SK-N-SH (cell line): ENCODE measurements at regions not wholly inside any gene's neighbourhood (a gene's known extent, or its start where the extent isn't known, plus 50 kb on each side); places are given as distances from the start of the nearest gene placed in this dataset.
A peak's percentile ranks its signal among the peaks of the same experiment; 100 is the strongest.

ENCODE experiments used
- CTCF ChIA-PET: fragments of 300-600, 350-600 bp; formaldehyde crosslinking; extraction: SDS; loops from one replicate; lab custom pipeline; 2021; lab: Yijun Ruan, JAX
- POLR2A ChIA-PET: fragments of 350-600 bp; sonication (Branson Sonifier 250); formaldehyde crosslinking; extraction: SDS; loops from one replicate; lab custom pipeline; 2020; ENCODE audit warnings: antibody characterized with exemption, inconsistent platforms; lab: Yijun Ruan, JAX
- DNase-seq: peaks from one replicate; pipeline ENCODE4 v3.0.0; 2012
- H2AFZ ChIP-seq: fragments of 200-600 bp; sonication (generic); 2 replicates; pipeline ENCODE4 v1.8.1; 2016; ENCODE audit warnings: antibody characterized with exemption, mild to moderate bottlenecking, low read depth
- H3F3A ChIP-seq: fragments of 200-600 bp; sonication (generic); replicated peaks from 2 replicates; pipeline ENCODE3; 2016; ENCODE audit warnings: antibody characterized with exemption, mild to moderate bottlenecking; ENCODE audit not compliant: insufficient read depth
- H3K27ac ChIP-seq, 2 experiments: fragments of 200-500 bp in 1 of 2; fragments of 200-600 bp in 1 of 2; sonication (Bioruptor generic) in 1 of 2; sonication (generic), shearing (Covaris generic) in 1 of 2; 2 replicates each; pipeline versions ENCODE4 v1.5.1 to v1.6.1; 2014 to 2016; ENCODE audit warnings: low read depth in 2 of 2, inconsistent platforms in 1 of 2, low read length in 1 of 2, mild to moderate bottlenecking in 1 of 2, mixed read lengths in 1 of 2
- H3K27me3 ChIP-seq: fragments of 200-600 bp; sonication (generic), shearing (Covaris generic); 2 replicates; pipeline ENCODE4 v1.6.1; 2016; ENCODE audit warnings: mixed run types; ENCODE audit not compliant: insufficient read depth
- H3K36me3 ChIP-seq, 2 experiments: fragments of 200-500 bp in 1 of 2; fragments of 200-600 bp in 1 of 2; sonication (Bioruptor generic) in 1 of 2; sonication (generic) in 1 of 2; replicated peaks in 1 of 2; 2 replicates each; pipeline versions ENCODE3 to v1.5.1; 2014 to 2016; ENCODE audit warnings: low read length in 1 of 2, mild to moderate bottlenecking in 1 of 2; ENCODE audit not compliant: insufficient read depth in 2 of 2, control insufficient read depth in 1 of 2
- H3K4me1 ChIP-seq, 2 experiments: fragments of 200-500 bp in 1 of 2; fragments of 200-600 bp in 1 of 2; sonication (Bioruptor generic) in 1 of 2; sonication (generic), shearing (Covaris generic) in 1 of 2; 2 replicates each; pipeline versions ENCODE4 v1.5.1 to v1.6.1; 2014 to 2016; ENCODE audit warnings: low read depth in 1 of 2, low read length in 1 of 2, mixed run types in 1 of 2; ENCODE audit not compliant: insufficient read depth in 2 of 2, control insufficient read depth in 1 of 2
- H3K4me2 ChIP-seq: fragments of 200-600 bp; sonication (generic), shearing (Covaris generic); 2 replicates; pipeline ENCODE4 v1.6.1; 2017; ENCODE audit warnings: mixed run types
- H3K4me3 ChIP-seq, 2 experiments: fragments of 200-500 bp in 1 of 2; fragments of 200-600 bp in 1 of 2; sonication (Bioruptor generic) in 1 of 2; sonication (generic), shearing (Covaris generic) in 1 of 2; 2 replicates each; pipeline versions ENCODE4 v1.5.1 to v1.8.1; 2014 to 2016; ENCODE audit warnings: low read depth in 2 of 2, inconsistent platforms in 1 of 2, low read length in 1 of 2, mild to moderate bottlenecking in 1 of 2, mixed read lengths in 1 of 2, moderate library complexity in 1 of 2
- H3K79me2 ChIP-seq: fragments of 200-600 bp; sonication (generic); 2 replicates; pipeline ENCODE4 v1.8.1; 2017; ENCODE audit warnings: mild to moderate bottlenecking; ENCODE audit not compliant: insufficient read depth
- H3K9ac ChIP-seq: fragments of 200-600 bp; sonication (generic); 2 replicates; pipeline ENCODE4 v1.6.1; 2017; ENCODE audit warnings: mixed run types
- H3K9me2 ChIP-seq: fragments of 200-600 bp; sonication (generic); 2 replicates; pipeline ENCODE4 v1.6.1; 2017; ENCODE audit warnings: mixed run types
- H3K9me3 ChIP-seq: fragments of 200-600 bp; sonication (generic); 2 replicates; pipeline ENCODE4 v1.6.1; 2017; ENCODE audit warnings: mixed run types, mild to moderate bottlenecking, moderate library complexity
- H4K20me1 ChIP-seq: fragments of 200-600 bp; sonication (generic); 2 replicates; pipeline ENCODE4 v1.6.1; 2017; ENCODE audit warnings: mild to moderate bottlenecking, mixed run types; ENCODE audit not compliant: insufficient read depth
- FOXJ3 ChIP-seq: sonication (generic); formaldehyde crosslinking; IDR thresholded peaks from 2 replicates; pipeline ENCODE4 v1.5.1; 2020; ENCODE audit warnings: mild to moderate bottlenecking, missing genetic modification reagents
- FOXM1 ChIP-seq: IDR thresholded peaks from 2 replicates; pipeline ENCODE4 v1.4.0; 2012; ENCODE audit warnings: low read depth, mild to moderate bottlenecking
- GATA2 ChIP-seq: sonication (generic); formaldehyde crosslinking; IDR thresholded peaks from 2 replicates; pipeline ENCODE4 v1.5.0; 2020; ENCODE audit warnings: mild to moderate bottlenecking, missing genetic modification reagents
- JUND ChIP-seq: IDR thresholded peaks from 2 replicates; pipeline ENCODE4 v1.4.0; 2012
- MEF2A ChIP-seq: IDR thresholded peaks from 2 replicates; pipeline ENCODE4 v1.4.0; 2012; ENCODE audit warnings: low read depth, borderline replicate concordance
- MXI1 ChIP-seq: IDR thresholded peaks from 2 replicates; pipeline ENCODE4 v1.6.1; 2012; ENCODE audit warnings: mild to moderate bottlenecking, low read depth, low read length, improper control_type of control experiment
- POLR2AphosphoS5 ChIP-seq: IDR thresholded peaks from 2 replicates; pipeline ENCODE4 v1.6.1; 2012; ENCODE audit warnings: low read depth, low read length
- RAD21 ChIP-seq: IDR thresholded peaks from 2 replicates; pipeline ENCODE4 v1.6.1; 2012; ENCODE audit warnings: mild to moderate bottlenecking, low read length
- RXRA ChIP-seq: IDR thresholded peaks from 2 replicates; pipeline ENCODE4 v1.4.0; 2012; ENCODE audit warnings: low read depth, mild to moderate bottlenecking, borderline replicate concordance
- SIN3A ChIP-seq: IDR thresholded peaks from 2 replicates; pipeline ENCODE4 v1.6.1; 2012; ENCODE audit warnings: low read depth, mild to moderate bottlenecking, low read length, moderate library complexity, borderline replicate concordance
- SMC3 ChIP-seq: IDR thresholded peaks from 2 replicates; pipeline ENCODE4 v1.6.1; 2012; ENCODE audit warnings: low read depth, low read length, improper control_type of control experiment
- TCF12 ChIP-seq: IDR thresholded peaks from 2 replicates; pipeline ENCODE4 v1.4.0; 2012
- YY1 ChIP-seq: IDR thresholded peaks from 2 replicates; pipeline ENCODE4 v1.4.0; 2012; ENCODE audit warnings: low read depth, mild to moderate bottlenecking
- WGBS: methylation state at CpG from one replicate; pipeline ENCODE4 v1.1.6; 2017; ENCODE audit warnings: low lambda C conversion rate; 5-methylcytosine and 5-hydroxymethylcytosine counted together
- TF ChIP-seq, protein P1 (sequence below): IDR thresholded peaks from 2 replicates; pipeline ENCODE4 v1.4.0; 2012; ENCODE audit warnings: low read depth
- TF ChIP-seq, protein P2 (sequence below): IDR thresholded peaks from 2 replicates; pipeline ENCODE4 v1.6.1; 2012; ENCODE audit warnings: mild to moderate bottlenecking, low read depth, low read length, moderate library complexity
- TF ChIP-seq, protein P3 (sequence below): IDR thresholded peaks from 2 replicates; pipeline ENCODE4 v1.4.0; 2012; ENCODE audit warnings: low read depth, borderline replicate concordance
- TF ChIP-seq, protein P4 (sequence below): fragments of 150-350 bp; IDR thresholded peaks from 2 replicates; pipeline ENCODE4 v1.6.1; 2016; ENCODE audit warnings: mild to moderate bottlenecking, low read depth, low read length
- TF ChIP-seq, protein P5 (sequence below): IDR thresholded peaks from 2 replicates; pipeline ENCODE4 v1.4.0; 2012; ENCODE audit warnings: low read depth, borderline replicate concordance

DNA sequence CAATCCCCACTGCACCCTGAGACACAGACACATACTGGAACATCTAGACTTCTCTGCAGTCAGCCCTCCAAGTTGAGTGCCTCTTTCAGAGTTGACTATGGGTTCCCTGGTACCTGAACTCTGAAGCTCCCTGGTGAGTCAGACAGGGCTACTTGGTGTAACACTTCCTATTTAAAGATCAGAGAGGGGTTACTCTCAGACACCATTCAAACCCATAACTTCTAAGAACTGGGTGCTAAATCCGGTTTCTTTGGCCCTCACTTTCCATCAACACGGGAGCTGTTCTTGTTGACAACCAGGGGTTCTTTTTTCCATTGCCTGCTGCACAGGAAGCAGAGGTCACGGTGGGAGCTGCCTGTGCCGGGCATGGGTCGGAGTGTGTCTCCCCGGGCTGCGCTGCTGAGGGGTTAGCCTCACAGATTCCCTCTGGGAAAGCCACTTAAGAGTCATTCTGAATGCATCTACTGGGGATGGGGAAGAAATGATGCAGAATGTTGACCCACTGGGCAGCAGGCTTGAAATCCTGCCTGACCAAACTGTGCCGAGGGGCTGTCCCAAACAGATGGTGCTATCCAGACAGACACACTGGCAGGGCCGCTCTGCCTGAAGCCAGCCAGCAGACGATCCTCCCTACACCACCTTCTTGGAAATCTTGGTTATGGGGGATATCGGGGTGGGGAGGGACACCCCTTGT is 74.1 kb downstream of the PITPNM2 start:
- WGBS: 97% methylated on average over 11 of the region's 11 CpGs
- no peaks in the 10 kb centered on the region for H3F3A ChIP-seq
- 0 out of 2 replicates have a peak overlapping the region, but pooled peaks have one; percentile 11 for H3K4me2 ChIP-seq
- ChIA-PET CTCF (interaction anchor here (2.5 kb wide), 1 partner anchor 33 kb away, joined by 7 read pairs; no protein-coding TSS in a partner anchor), POLR2A (no interaction called here)
- no peaks in the 10 kb centered on the region for H3K36me3 ChIP-seq
- H3K9me3 ChIP-seq: no peaks in the 10 kb centered on the region
- TF ChIP-seq FOXM1 (no peak), GATA2 (CRISPR knock-in tag) (no peak), RXRA (no peak), FOXJ3 (CRISPR knock-in tag) (no peak), TCF12 (no peak), RAD21 (no peak), SMC3 (no peak), JUND (no peak), YY1 (no peak), MXI1 (no peak), MEF2A (no peak), POLR2AphosphoS5 (no peak), SIN3A (no peak)
- TF ChIP-seq, protein P1, sequence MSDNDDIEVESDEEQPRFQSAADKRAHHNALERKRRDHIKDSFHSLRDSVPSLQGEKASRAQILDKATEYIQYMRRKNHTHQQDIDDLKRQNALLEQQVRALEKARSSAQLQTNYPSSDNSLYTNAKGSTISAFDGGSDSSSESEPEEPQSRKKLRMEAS: no peak
- TF ChIP-seq, protein P2, sequence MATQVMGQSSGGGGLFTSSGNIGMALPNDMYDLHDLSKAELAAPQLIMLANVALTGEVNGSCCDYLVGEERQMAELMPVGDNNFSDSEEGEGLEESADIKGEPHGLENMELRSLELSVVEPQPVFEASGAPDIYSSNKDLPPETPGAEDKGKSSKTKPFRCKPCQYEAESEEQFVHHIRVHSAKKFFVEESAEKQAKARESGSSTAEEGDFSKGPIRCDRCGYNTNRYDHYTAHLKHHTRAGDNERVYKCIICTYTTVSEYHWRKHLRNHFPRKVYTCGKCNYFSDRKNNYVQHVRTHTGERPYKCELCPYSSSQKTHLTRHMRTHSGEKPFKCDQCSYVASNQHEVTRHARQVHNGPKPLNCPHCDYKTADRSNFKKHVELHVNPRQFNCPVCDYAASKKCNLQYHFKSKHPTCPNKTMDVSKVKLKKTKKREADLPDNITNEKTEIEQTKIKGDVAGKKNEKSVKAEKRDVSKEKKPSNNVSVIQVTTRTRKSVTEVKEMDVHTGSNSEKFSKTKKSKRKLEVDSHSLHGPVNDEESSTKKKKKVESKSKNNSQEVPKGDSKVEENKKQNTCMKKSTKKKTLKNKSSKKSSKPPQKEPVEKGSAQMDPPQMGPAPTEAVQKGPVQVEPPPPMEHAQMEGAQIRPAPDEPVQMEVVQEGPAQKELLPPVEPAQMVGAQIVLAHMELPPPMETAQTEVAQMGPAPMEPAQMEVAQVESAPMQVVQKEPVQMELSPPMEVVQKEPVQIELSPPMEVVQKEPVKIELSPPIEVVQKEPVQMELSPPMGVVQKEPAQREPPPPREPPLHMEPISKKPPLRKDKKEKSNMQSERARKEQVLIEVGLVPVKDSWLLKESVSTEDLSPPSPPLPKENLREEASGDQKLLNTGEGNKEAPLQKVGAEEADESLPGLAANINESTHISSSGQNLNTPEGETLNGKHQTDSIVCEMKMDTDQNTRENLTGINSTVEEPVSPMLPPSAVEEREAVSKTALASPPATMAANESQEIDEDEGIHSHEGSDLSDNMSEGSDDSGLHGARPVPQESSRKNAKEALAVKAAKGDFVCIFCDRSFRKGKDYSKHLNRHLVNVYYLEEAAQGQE: no peak
- TF ChIP-seq, protein P3, sequence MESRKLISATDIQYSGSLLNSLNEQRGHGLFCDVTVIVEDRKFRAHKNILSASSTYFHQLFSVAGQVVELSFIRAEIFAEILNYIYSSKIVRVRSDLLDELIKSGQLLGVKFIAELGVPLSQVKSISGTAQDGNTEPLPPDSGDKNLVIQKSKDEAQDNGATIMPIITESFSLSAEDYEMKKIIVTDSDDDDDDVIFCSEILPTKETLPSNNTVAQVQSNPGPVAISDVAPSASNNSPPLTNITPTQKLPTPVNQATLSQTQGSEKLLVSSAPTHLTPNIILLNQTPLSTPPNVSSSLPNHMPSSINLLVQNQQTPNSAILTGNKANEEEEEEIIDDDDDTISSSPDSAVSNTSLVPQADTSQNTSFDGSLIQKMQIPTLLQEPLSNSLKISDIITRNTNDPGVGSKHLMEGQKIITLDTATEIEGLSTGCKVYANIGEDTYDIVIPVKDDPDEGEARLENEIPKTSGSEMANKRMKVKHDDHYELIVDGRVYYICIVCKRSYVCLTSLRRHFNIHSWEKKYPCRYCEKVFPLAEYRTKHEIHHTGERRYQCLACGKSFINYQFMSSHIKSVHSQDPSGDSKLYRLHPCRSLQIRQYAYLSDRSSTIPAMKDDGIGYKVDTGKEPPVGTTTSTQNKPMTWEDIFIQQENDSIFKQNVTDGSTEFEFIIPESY: no peak
- TF ChIP-seq, protein P4, sequence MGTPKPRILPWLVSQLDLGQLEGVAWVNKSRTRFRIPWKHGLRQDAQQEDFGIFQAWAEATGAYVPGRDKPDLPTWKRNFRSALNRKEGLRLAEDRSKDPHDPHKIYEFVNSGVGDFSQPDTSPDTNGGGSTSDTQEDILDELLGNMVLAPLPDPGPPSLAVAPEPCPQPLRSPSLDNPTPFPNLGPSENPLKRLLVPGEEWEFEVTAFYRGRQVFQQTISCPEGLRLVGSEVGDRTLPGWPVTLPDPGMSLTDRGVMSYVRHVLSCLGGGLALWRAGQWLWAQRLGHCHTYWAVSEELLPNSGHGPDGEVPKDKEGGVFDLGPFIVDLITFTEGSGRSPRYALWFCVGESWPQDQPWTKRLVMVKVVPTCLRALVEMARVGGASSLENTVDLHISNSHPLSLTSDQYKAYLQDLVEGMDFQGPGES: no peak
- TF ChIP-seq, protein P5, sequence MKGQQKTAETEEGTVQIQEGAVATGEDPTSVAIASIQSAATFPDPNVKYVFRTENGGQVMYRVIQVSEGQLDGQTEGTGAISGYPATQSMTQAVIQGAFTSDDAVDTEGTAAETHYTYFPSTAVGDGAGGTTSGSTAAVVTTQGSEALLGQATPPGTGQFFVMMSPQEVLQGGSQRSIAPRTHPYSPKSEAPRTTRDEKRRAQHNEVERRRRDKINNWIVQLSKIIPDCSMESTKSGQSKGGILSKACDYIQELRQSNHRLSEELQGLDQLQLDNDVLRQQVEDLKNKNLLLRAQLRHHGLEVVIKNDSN: no peak
- H3K27ac ChIP-seq: peak overlapping the region in 1 of 2 experiments; percentile 8; a peak in 1 of 4 replicates
- H2AFZ ChIP-seq: no peak overlapping the region
- no peaks in the 10 kb centered on the region for H3K27me3 ChIP-seq
- no peak overlapping the region for H3K9ac ChIP-seq
- no peaks in the 10 kb centered on the region for H3K9me2 ChIP-seq
- H3K4me3 ChIP-seq: no peak overlapping the region
- peaks cover 11% of the 10 kb centered on the region; the same call in 1 of the 2 replicates for H4K20me1 ChIP-seq
- no peaks in the 10 kb centered on the region for H3K79me2 ChIP-seq
- H3K4me1 ChIP-seq: peaks cover 8 to 36% of the 10 kb centered on the region in 2 experiments; a peak in 3 of 4 replicates
- peak; percentile 31 for DNase-seq
